PC-3 (cell line): ENCODE measurements at regions not wholly inside any gene's neighbourhood (a gene's known extent, or its start where the extent isn't known, plus 50 kb on each side); places are given as distances from the start of the nearest gene placed in this dataset.
"Not testable (repeated sequence)": the region's sequence is repeated elsewhere in the genome, so short reads cannot be mapped to it uniquely, and the experiment has no call there.

Experiments used
- ATAC-seq: fragments of 200-7000 bp; cut with Tn5 transposase; 2 replicates; pipeline ENCODE4 v1.9.1; 2020; ENCODE audit warnings: mild to moderate bottlenecking, moderate library complexity
- BruUV-seq: library from RNA; stranded (reverse); fragments of 400-500 nt; replicated peaks from 2 replicates; lab custom pipeline; 2021; lab: Mats Ljungman, UMichigan
- CTCF ChIA-PET: fragments of 300-600 bp; sonication (Branson Sonifier 250); formaldehyde crosslinking; loops from one replicate; lab custom pipeline; 2022; ENCODE audit warnings: antibody characterized with exemption; lab: Charles Lee
- POLR2A ChIA-PET: fragments of 300-600 bp; sonication (Branson Sonifier 250); formaldehyde crosslinking; loops from one replicate; lab custom pipeline; 2022; ENCODE audit warnings: antibody characterized with exemption; ENCODE audit not compliant: unreplicated experiment; lab: Charles Lee
- DNase-seq: peaks from one replicate; pipeline ENCODE4 v3.0.0-alpha.2; 2015
- H2AFZ ChIP-seq: fragments of 300-600 bp; sonication (generic); 2 replicates; pipeline ENCODE4 v1.6.0; 2016; ENCODE audit warnings: antibody characterized with exemption, low read length
- H3F3A ChIP-seq: fragments of 300-600 bp; sonication (generic); one replicate; pipeline ENCODE4 v1.6.0; 2017; ENCODE audit warnings: antibody characterized with exemption, low read length, control low read depth, mild to moderate bottlenecking; ENCODE audit not compliant: unreplicated experiment
- H3K27ac ChIP-seq: fragments of 300-600 bp; sonication (generic); 2 replicates; pipeline ENCODE4 v1.5.1; 2016; ENCODE audit warnings: mild to moderate bottlenecking, low read length
- H3K27me3 ChIP-seq: fragments of 300-600 bp; sonication (generic); 2 replicates; pipeline ENCODE4 v1.6.1; 2016; ENCODE audit warnings: low read length, mixed read lengths
- H3K36me3 ChIP-seq: fragments of 300-600 bp; sonication (generic); 2 replicates; pipeline ENCODE4 v1.6.1; 2016; ENCODE audit warnings: low read depth, mixed run types, low read length, mixed read lengths
- H3K4me1 ChIP-seq: fragments of 300-600 bp; sonication (generic); 2 replicates; pipeline ENCODE4 v1.5.1; 2016; ENCODE audit warnings: low read length; ENCODE audit not compliant: insufficient read depth
- H3K4me2 ChIP-seq: fragments of 300-600 bp; sonication (generic); 2 replicates; pipeline ENCODE4 v1.6.0; 2016; ENCODE audit warnings: low read length
- H3K4me3 ChIP-seq: fragments of 300-600 bp; sonication (generic); 2 replicates; pipeline ENCODE4 v1.5.1; 2016; ENCODE audit warnings: mild to moderate bottlenecking, low read length, mixed read lengths
- H3K79me2 ChIP-seq: fragments of 300-600 bp; sonication (generic); 2 replicates; pipeline ENCODE4 v1.6.1; 2017; ENCODE audit warnings: low read length, mixed read lengths
- H3K9ac ChIP-seq: fragments of 300-600 bp; sonication (generic); 2 replicates; pipeline ENCODE4 v1.6.0; 2016; ENCODE audit warnings: mild to moderate bottlenecking, low read length
- H3K9me2 ChIP-seq: fragments of 300-600 bp; sonication (generic); replicated peaks from 2 replicates; pipeline ENCODE4 v1.6.1; 2016; ENCODE audit warnings: mixed run types, low read length, mixed read lengths
- H3K9me3 ChIP-seq: fragments of 300-600 bp; sonication (generic); 2 replicates; pipeline ENCODE4 v1.6.1; 2016; ENCODE audit warnings: low read length, mixed read lengths
- H4K20me1 ChIP-seq: fragments of 300-600 bp; sonication (generic); 2 replicates; pipeline ENCODE4 v1.6.1; 2016; ENCODE audit warnings: low read length, mixed read lengths
- CTCF ChIP-seq: fragments of 300-600 bp; sonication (generic); conservative IDR thresholded peaks from 2 replicates; pipeline ENCODE4 v1.5.1; 2017; ENCODE audit warnings: antibody characterized with exemption, low read depth, mild to moderate bottlenecking, low read length
- EZH2 ChIP-seq: fragments of 300-600 bp; sonication (generic); IDR thresholded peaks from one replicate; pipeline ENCODE4 v1.6.1; 2017; ENCODE audit warnings: antibody characterized with exemption, mild to moderate bottlenecking, low read length; ENCODE audit not compliant: unreplicated experiment
- EZH2phosphoT487 ChIP-seq: fragments of 300-600 bp; sonication (generic); IDR thresholded peaks from 2 replicates; pipeline ENCODE4 v1.6.1; 2018; ENCODE audit warnings: mild to moderate bottlenecking, antibody characterized with exemption, low read length, borderline replicate concordance
- intact Hi-C: fragments of 100-400 bp; cut with micrococcal nuclease; formaldehyde crosslinking; loops from 2 replicates; pipeline ENCODE4 v1.9.0; 2023

- TF ChIP-seq EZH2 (no peak), EZH2phosphoT487 (no peak), CTCF (no peak)
- intact Hi-C loops: no loop called here
- POLR2A ChIA-PET: no interaction called here
Observed at GRCh38 chr5:110275878-110276277, 450.6 kb downstream of the TMEM232 start.

GRCh38 chr5:110278449-110278848, 448.0 kb downstream of the TMEM232 start:
- ATAC-seq, BruUV-seq, POLR2A ChIA-PET: not testable (repeated sequence)

More at GRCh38 chr5:110275878-110276277, 450.6 kb downstream of the TMEM232 start:
- Histone ChIP-seq H3K27me3 (no peaks in the 10 kb centered on the region), H3F3A (no peaks in the 10 kb centered on the region), H3K79me2 (no peaks in the 10 kb centered on the region), H4K20me1 (no peaks in the 10 kb centered on the region), H3K4me3 (no peak overlapping the region), H3K9me3 (no peaks in the 10 kb centered on the region), H3K4me2 (no peak overlapping the region), H2AFZ (no peak overlapping the region), H3K36me3 (no peaks in the 10 kb centered on the region), H3K9ac (no peak overlapping the region), H3K9me2 (no peaks in the 10 kb centered on the region), H3K4me1 (no peaks in the 10 kb centered on the region), H3K27ac (no peak overlapping the region)
- DNase-seq: no peak
- no peak for ATAC-seq
- CTCF ChIA-PET: no interaction called here
- no TSS peak for BruUV-seq

GRCh38 chr5:110284121-110284520, 442.4 kb downstream of the TMEM232 start:
- H3K9me2 ChIP-seq, H3K79me2 ChIP-seq, H3K9me3 ChIP-seq, H3K4me2 ChIP-seq, ATAC-seq, H3K36me3 ChIP-seq, H3K4me3 ChIP-seq, H2AFZ ChIP-seq, DNase-seq, H3K9ac ChIP-seq, intact Hi-C loops, POLR2A ChIA-PET, H4K20me1 ChIP-seq, CTCF ChIA-PET, H3K27ac ChIP-seq, BruUV-seq, H3K27me3 ChIP-seq, H3K4me1 ChIP-seq, H3F3A ChIP-seq: not testable (repeated sequence)

More at GRCh38 chr5:110278449-110278848, 448.0 kb downstream of the TMEM232 start:
- CTCF ChIA-PET, H3K9ac ChIP-seq, H3K27ac ChIP-seq, H3K9me3 ChIP-seq, H2AFZ ChIP-seq, H3K4me2 ChIP-seq, intact Hi-C loops, H3F3A ChIP-seq, H3K79me2 ChIP-seq, H3K4me3 ChIP-seq, H3K27me3 ChIP-seq, DNase-seq, H3K9me2 ChIP-seq, H3K4me1 ChIP-seq, H4K20me1 ChIP-seq, H3K36me3 ChIP-seq: not testable (repeated sequence)
